GM12878 (cell line): ENCODE measurements at regions not wholly inside any gene's neighbourhood (a gene's known extent, or its start where the extent isn't known, plus 50 kb on each side); places are given as distances from the start of the nearest gene placed in this dataset.

Source experiments
- ATAC-seq: fragments of 200-7000 bp; cut with Tn5 transposase; 3 replicates; pipeline ENCODE4 v1.9.1; 2020; ENCODE audit warnings: mild to moderate bottlenecking, moderate library complexity
- BruUV-seq: library from RNA; stranded (reverse); fragments of 400-500 nt; replicated peaks from 2 replicates; lab custom pipeline; 2021; lab: Mats Ljungman, UMichigan
- CTCF ChIA-PET: fragments of 300-600 bp; sonication (Branson Sonifier 250); formaldehyde crosslinking; extraction: SDS; loops from one replicate; lab custom pipeline; 2021; ENCODE audit warnings: inconsistent platforms; lab: Yijun Ruan, JAX
- POLR2A ChIA-PET: fragments of 350-600 bp; formaldehyde crosslinking; extraction: SDS; loops from one replicate; lab custom pipeline; 2021; ENCODE audit warnings: inconsistent platforms; lab: Charles Lee
- RAD21 ChIA-PET: fragments of 300-600 bp; sonication (Branson Sonifier 250); formaldehyde crosslinking; loops from one replicate; lab custom pipeline; 2023; ENCODE audit warnings: antibody characterized with exemption; ENCODE audit not compliant: unreplicated experiment; lab: Charles Lee
- SMC1A ChIA-PET: fragments of 300-600 bp; sonication (Branson Sonifier 250); formaldehyde crosslinking; loops from one replicate; lab custom pipeline; 2023; ENCODE audit not compliant: unreplicated experiment, uncharacterized antibody; lab: Charles Lee
- DNase-seq: peaks from one replicate; pipeline ENCODE4 v3.0.0-alpha.2; 2011; ENCODE audit warnings: low read depth, low spot score
- FAIRE-seq: peaks from 3 replicates; lab custom pipeline; 2011; peaks lifted over from hg19 to GRCh38; lab: Jason Lieb, UNC
- H2AFZ ChIP-seq: 2 replicates; pipeline ENCODE4 v1.6.0; 2011; ENCODE audit warnings: low read depth, low read length, control low read depth; ENCODE audit not compliant: control insufficient read depth
- H3K27ac ChIP-seq: 2 replicates; pipeline ENCODE4 v1.5.1; 2011; ENCODE audit warnings: control low read depth; ENCODE audit not compliant: control insufficient read depth, insufficient read depth
- H3K27me3 ChIP-seq, 2 experiments: replicated peaks in 1 of 2; 2 replicates each; pipeline versions ENCODE4 v1.6.0 to v1.6.1; 2011; ENCODE audit warnings: low read length in 1 of 2; ENCODE audit not compliant: control insufficient read depth in 2 of 2, insufficient read depth in 2 of 2
- H3K36me3 ChIP-seq, 2 experiments: 2 replicates each; pipeline ENCODE4 v1.5.1; 2011; ENCODE audit warnings: low read length in 1 of 2; ENCODE audit not compliant: control insufficient read depth in 2 of 2, insufficient read depth in 2 of 2
- H3K4me1 ChIP-seq: 2 replicates; pipeline ENCODE4 v1.6.1; 2011; ENCODE audit warnings: mild to moderate bottlenecking, low read length, moderate library complexity, mixed read lengths; ENCODE audit not compliant: control insufficient read depth, insufficient read depth
- H3K4me2 ChIP-seq: 2 replicates; pipeline ENCODE4 v1.6.0; 2011; ENCODE audit warnings: control low read depth; ENCODE audit not compliant: control insufficient read depth, insufficient read depth
- H3K4me3 ChIP-seq: fragments of 200-600 bp; sonication (generic); 2 replicates; pipeline ENCODE4 v1.5.1; 2016
- H3K79me2 ChIP-seq: 2 replicates; pipeline ENCODE4 v1.6.0; 2011; ENCODE audit warnings: low read length; ENCODE audit not compliant: control insufficient read depth, insufficient read depth
- H3K9ac ChIP-seq: 2 replicates; pipeline ENCODE4 v1.8.0; 2011; ENCODE audit warnings: low read length, control low read depth, mixed read lengths; ENCODE audit not compliant: control insufficient read depth, insufficient read depth
- H3K9me3 ChIP-seq: replicated peaks from 3 replicates; pipeline ENCODE4 v1.5.1; 2011; ENCODE audit warnings: mild to moderate bottlenecking, low read length; ENCODE audit not compliant: control insufficient read depth, insufficient read depth
- H4K20me1 ChIP-seq: 2 replicates; pipeline ENCODE4 v1.6.0; 2011; ENCODE audit not compliant: control insufficient read depth, insufficient read depth
- MAX ChIP-seq: IDR thresholded peaks from 2 replicates; pipeline ENCODE4 v1.6.1; 2012; ENCODE audit warnings: low read depth, low read length, improper control_type of control experiment
- MTA2 ChIP-seq: fragments of 450-650 bp; IDR thresholded peaks from 2 replicates; pipeline ENCODE4 v1.6.1; 2016; ENCODE audit warnings: low read depth, mild to moderate bottlenecking, moderate library complexity
- NFXL1 ChIP-seq: fragments of 450-650 bp; IDR thresholded peaks from 2 replicates; pipeline ENCODE4 v1.6.1; 2017; ENCODE audit warnings: antibody characterized with exemption, mild to moderate bottlenecking, borderline replicate concordance
- NFYA ChIP-seq: IDR thresholded peaks from 2 replicates; pipeline ENCODE4 v1.6.1; 2011; ENCODE audit warnings: low read depth, mild to moderate bottlenecking, low read length, improper control_type of control experiment, borderline replicate concordance
- RELA ChIP-seq: fragments of 450-650 bp; IDR thresholded peaks from 2 replicates; pipeline ENCODE4 v1.8.0; 2014; ENCODE audit warnings: borderline replicate concordance; ENCODE audit not compliant: partially characterized antibody
- SIN3A ChIP-seq: IDR thresholded peaks from 2 replicates; pipeline ENCODE4 v1.6.1; 2012; ENCODE audit warnings: low read depth, low read length, improper control_type of control experiment
- SMAD1 ChIP-seq: fragments of 450-650 bp; IDR thresholded peaks from 2 replicates; pipeline ENCODE4 v1.6.1; 2018; ENCODE audit warnings: mild to moderate bottlenecking, low read depth; ENCODE audit not compliant: partially characterized antibody
- TCF7 ChIP-seq: IDR thresholded peaks from 2 replicates; pipeline ENCODE4 v1.6.1; 2014; ENCODE audit warnings: antibody characterized with exemption, borderline replicate concordance
- ZBTB33 ChIP-seq: fragments of 450-650 bp; IDR thresholded peaks from 2 replicates; pipeline ENCODE4 v1.6.1; 2017; ENCODE audit warnings: mild to moderate bottlenecking
- ZBTB40 ChIP-seq: fragments of 450-650 bp; IDR thresholded peaks from 2 replicates; pipeline ENCODE4 v1.6.1; 2016; ENCODE audit warnings: mild to moderate bottlenecking, moderate library complexity, borderline replicate concordance
- ZNF687 ChIP-seq: fragments of 450-650 bp; IDR thresholded peaks from 2 replicates; pipeline ENCODE4 v1.6.1; 2017; ENCODE audit warnings: mild to moderate bottlenecking, moderate library complexity
- ZSCAN29 ChIP-seq: fragments of 450-650 bp; IDR thresholded peaks from 2 replicates; pipeline ENCODE4 v1.6.1; 2017; ENCODE audit warnings: mild to moderate bottlenecking, moderate library complexity
- WGBS: methylation state at CpG from one replicate; pipeline ENCODE4 v1.1.6; 2016; ENCODE audit warnings: low lambda C conversion rate; ENCODE audit not compliant: insufficient replicate concordance, insufficient coverage; ENCODE audit errors: missing lambda C conversion rate; 5-methylcytosine and 5-hydroxymethylcytosine counted together
- in situ Hi-C: fragments of 300-500 bp; cut with MboI; formaldehyde crosslinking; loops from 9 replicates; pipeline ENCODE4 v1.14.3; 2018; ENCODE audit warnings: mixed read lengths
- intact Hi-C: fragments of 100-400 bp; cut with micrococcal nuclease; formaldehyde crosslinking; loops from one replicate; pipeline ENCODE4 v1.14.2; 2022; ENCODE audit not compliant: unreplicated experiment

- TF ChIP-seq ZBTB40 (no peak), MTA2 (no peak), ZSCAN29 (no peak)
Measured at GRCh38 chr11:116364348-116364747, 408.4 kb downstream of the BUD13 start (continued).

- no peak for FAIRE-seq
- CTCF ChIA-PET, result no interaction called here
- H3K9ac ChIP-seq, result no peak overlapping the region
- H3K4me2 ChIP-seq, result no peak overlapping the region
- RAD21 ChIA-PET, result interaction anchor here (0.6 kb wide), 1 partner anchor 462 kb away, joined by 3 read pairs; no protein-coding TSS in a partner anchor
- no peak overlapping the region for H3K27ac ChIP-seq
- H3K4me1 ChIP-seq, result no peaks in the 10 kb centered on the region
- no peak overlapping the region for H3K4me3 ChIP-seq
- H3K27me3 ChIP-seq, result peaks cover 3 to 7% of the 10 kb centered on the region in 2 experiments; a peak in 3 of 4 replicates
- intact Hi-C loops (no loop called here), in situ Hi-C loops (no loop called here)
- BruUV-seq, result no TSS peak
- no peak overlapping the region for H2AFZ ChIP-seq
- ATAC-seq, result no peak
- DNase-seq, result no peak
- no peaks in the 10 kb centered on the region for H4K20me1 ChIP-seq
- H3K36me3 ChIP-seq, result no peaks in the 10 kb centered on the region
- POLR2A ChIA-PET, result no interaction called here
- SMC1A ChIA-PET, result interaction anchor here (1.3 kb wide), 1 partner anchor 19 kb away, joined by 3 read pairs; no protein-coding TSS in a partner anchor
- H3K9me3 ChIP-seq, result no peaks in the 10 kb centered on the region
- 21% methylated on average over 11 of the region's 11 CpGs for WGBS
- H3K79me2 ChIP-seq, result no peaks in the 10 kb centered on the region
- no peak for TF ChIP-seq NFXL1
- no peak for TF ChIP-seq ZNF687
- no peak for TF ChIP-seq SIN3A
- no peak for TF ChIP-seq ZBTB33
- TF ChIP-seq TCF7, result no peak
- TF ChIP-seq MAX, result no peak
- TF ChIP-seq SMAD1, result no peak
- no peak for TF ChIP-seq NFYA
- TF ChIP-seq RELA, result no peak
Measured at GRCh38 chr11:116360221-116360941, 412.4 kb downstream of the BUD13 start.
